Neural cell (in vitro differentiated cells): ENCODE measurements at regions not wholly inside any gene's neighbourhood (a gene's known extent, or its start where the extent isn't known, plus 50 kb on each side); places are given as distances from the start of the nearest gene placed in this dataset.

Experiments
- H2AFZ ChIP-seq: fragments of 200-600, 300-800 bp; sonication (generic), shearing (Covaris generic); 2 replicates; pipeline ENCODE4 v1.6.0; 2014; ENCODE audit warnings: low read depth, mild to moderate bottlenecking, antibody characterized with exemption, low read length, moderate library complexity
- H3F3A ChIP-seq: fragments of 200-600 bp; shearing (Covaris generic); 2 replicates; pipeline ENCODE4 v1.6.1; 2016; ENCODE audit warnings: mild to moderate bottlenecking, moderate library complexity, mixed read lengths, antibody characterized with exemption, low read length; ENCODE audit not compliant: insufficient read depth, poor library complexity, severe bottlenecking
- H3K27ac ChIP-seq: fragments of 200-600, 300-800 bp; sonication (generic), shearing (Covaris generic); 2 replicates; pipeline ENCODE4 v1.5.1; 2014; ENCODE audit warnings: mild to moderate bottlenecking, low read length, moderate library complexity
- H3K27me3 ChIP-seq: fragments of 300-800, 200-600 bp; sonication (generic), shearing (Covaris generic); 2 replicates; pipeline ENCODE4 v1.6.0; 2014; ENCODE audit warnings: mild to moderate bottlenecking, low read depth, low read length, moderate library complexity; ENCODE audit not compliant: insufficient read depth
- H3K36me3 ChIP-seq: fragments of 300-800, 200-600 bp; sonication (generic), shearing (Covaris generic); 2 replicates; pipeline ENCODE4 v1.5.1; 2014; ENCODE audit warnings: mild to moderate bottlenecking, antibody characterized with exemption, low read length, moderate library complexity; ENCODE audit not compliant: insufficient read depth
- H3K4me2 ChIP-seq: fragments of 300-800, 200-600 bp; sonication (generic), shearing (Covaris generic); 2 replicates; pipeline ENCODE4 v1.6.0; 2014; ENCODE audit warnings: mild to moderate bottlenecking, low read length
- H3K4me3 ChIP-seq: fragments of 300-800, 200-600 bp; sonication (generic), shearing (Covaris generic); 2 replicates; pipeline ENCODE4 v1.5.1; 2014; ENCODE audit warnings: mild to moderate bottlenecking, low read length, moderate library complexity
- H3K79me2 ChIP-seq: fragments of 200-600 bp; shearing (Covaris generic); replicated peaks from 2 replicates; pipeline ENCODE4 v1.6.0; 2014; ENCODE audit warnings: mild to moderate bottlenecking, low read length, moderate library complexity; ENCODE audit not compliant: insufficient read depth
- H3K9ac ChIP-seq: fragments of 300-800, 200-600 bp; sonication (generic), shearing (Covaris generic); 2 replicates; pipeline ENCODE4 v1.6.1; 2016; ENCODE audit warnings: mild to moderate bottlenecking, low read length, mixed read lengths
- H3K9me2 ChIP-seq: fragments of 200-600 bp; shearing (Covaris generic); 2 replicates; pipeline ENCODE4 v1.6.1; 2016; ENCODE audit warnings: mild to moderate bottlenecking, low read length, mixed read lengths; ENCODE audit not compliant: insufficient read depth
- H3K9me3 ChIP-seq: fragments of 200-600, 300-800 bp; sonication (generic), shearing (Covaris generic); 2 replicates; pipeline ENCODE4 v1.6.1; 2016; ENCODE audit warnings: mild to moderate bottlenecking, mixed run types, low read length, moderate library complexity, mixed read lengths
- H4K20me1 ChIP-seq: fragments of 200-600 bp; shearing (Covaris generic); 2 replicates; pipeline ENCODE4 v1.6.1; 2016; ENCODE audit warnings: mild to moderate bottlenecking, mixed run types; ENCODE audit not compliant: insufficient read depth
- EP300 ChIP-seq: fragments of 450-650 bp; conservative IDR thresholded peaks from 2 replicates; pipeline ENCODE4 v1.6.1; 2014; ENCODE audit warnings: antibody characterized with exemption, mild to moderate bottlenecking, moderate library complexity; ENCODE audit not compliant: poor library complexity, severe bottlenecking
- EZH2 ChIP-seq: fragments of 200-600, 300-800 bp; shearing (Covaris generic), sonication (generic); IDR thresholded peaks from 2 replicates; pipeline ENCODE4 v1.6.1; 2014; ENCODE audit warnings: antibody characterized with exemption, low read length, borderline replicate concordance, mild to moderate bottlenecking; ENCODE audit not compliant: insufficient read depth, poor library complexity, severe bottlenecking
- MXI1 ChIP-seq: fragments of 450-650 bp; conservative IDR thresholded peaks from 2 replicates; pipeline ENCODE4 v1.6.1; 2014; ENCODE audit warnings: antibody characterized with exemption, mild to moderate bottlenecking; ENCODE audit not compliant: poor library complexity, severe bottlenecking
- POLR2AphosphoS5 ChIP-seq: IDR thresholded peaks from 2 replicates; pipeline ENCODE4 v1.6.1; 2012
- RAD21 ChIP-seq: fragments of 450-650 bp; conservative IDR thresholded peaks from 2 replicates; pipeline ENCODE4 v1.6.1; 2014; ENCODE audit warnings: antibody characterized with exemption, mild to moderate bottlenecking, moderate library complexity
- REST ChIP-seq: IDR thresholded peaks from 2 replicates; pipeline ENCODE4 v1.6.1; 2012; ENCODE audit warnings: borderline replicate concordance
- SMC3 ChIP-seq: fragments of 450-650 bp; conservative IDR thresholded peaks from 2 replicates; pipeline ENCODE4 v1.6.1; 2014; ENCODE audit warnings: antibody characterized with exemption, mild to moderate bottlenecking, moderate library complexity; ENCODE audit not compliant: poor library complexity
- TAF1 ChIP-seq: IDR thresholded peaks from 2 replicates; pipeline ENCODE4 v1.6.1; 2012; ENCODE audit warnings: low read depth
- TF ChIP-seq, protein P1 (sequence below): fragments of 450-650 bp; IDR thresholded peaks from 2 replicates; pipeline ENCODE4 v1.5.1; 2014; ENCODE audit warnings: antibody characterized with exemption, mild to moderate bottlenecking, moderate library complexity; ENCODE audit not compliant: poor library complexity, severe bottlenecking

GRCh38 chr16:47881574-47881973 lies 274.2 kb downstream of the ABCC12 start:
- Histone ChIP-seq H3F3A (peaks cover 6% of the 10 kb centered on the region), H4K20me1 (no peaks in the 10 kb centered on the region), H2AFZ (no peak overlapping the region), H3K27me3 (no peaks in the 10 kb centered on the region), H3K4me2 (no peak overlapping the region), H3K9ac (no peak overlapping the region), H3K79me2 (no peaks in the 10 kb centered on the region), H3K4me3 (no peak overlapping the region), H3K9me2 (no peaks in the 10 kb centered on the region), H3K9me3 (no peaks in the 10 kb centered on the region), H3K27ac (no peak overlapping the region), H3K36me3 (no peaks in the 10 kb centered on the region)
- TF ChIP-seq MXI1 (no peak), SMC3 (no peak), POLR2AphosphoS5 (no peak), RAD21 (no peak)

GRCh38 chr16:47880653-47881052 lies 275.1 kb downstream of the ABCC12 start:
- H3K36me3 ChIP-seq: no peaks in the 10 kb centered on the region
- no peaks in the 10 kb centered on the region for H3K79me2 ChIP-seq
- no peaks in the 10 kb centered on the region for H4K20me1 ChIP-seq
- no peaks in the 10 kb centered on the region for H3K27me3 ChIP-seq
- H3K9ac ChIP-seq: no peak overlapping the region
- TF ChIP-seq SMC3 (no peak), POLR2AphosphoS5 (no peak), EZH2 (no peak), REST (no peak), TAF1 (no peak), RAD21 (no peak), MXI1 (no peak), EP300 (no peak)
- TF ChIP-seq, protein P1, sequence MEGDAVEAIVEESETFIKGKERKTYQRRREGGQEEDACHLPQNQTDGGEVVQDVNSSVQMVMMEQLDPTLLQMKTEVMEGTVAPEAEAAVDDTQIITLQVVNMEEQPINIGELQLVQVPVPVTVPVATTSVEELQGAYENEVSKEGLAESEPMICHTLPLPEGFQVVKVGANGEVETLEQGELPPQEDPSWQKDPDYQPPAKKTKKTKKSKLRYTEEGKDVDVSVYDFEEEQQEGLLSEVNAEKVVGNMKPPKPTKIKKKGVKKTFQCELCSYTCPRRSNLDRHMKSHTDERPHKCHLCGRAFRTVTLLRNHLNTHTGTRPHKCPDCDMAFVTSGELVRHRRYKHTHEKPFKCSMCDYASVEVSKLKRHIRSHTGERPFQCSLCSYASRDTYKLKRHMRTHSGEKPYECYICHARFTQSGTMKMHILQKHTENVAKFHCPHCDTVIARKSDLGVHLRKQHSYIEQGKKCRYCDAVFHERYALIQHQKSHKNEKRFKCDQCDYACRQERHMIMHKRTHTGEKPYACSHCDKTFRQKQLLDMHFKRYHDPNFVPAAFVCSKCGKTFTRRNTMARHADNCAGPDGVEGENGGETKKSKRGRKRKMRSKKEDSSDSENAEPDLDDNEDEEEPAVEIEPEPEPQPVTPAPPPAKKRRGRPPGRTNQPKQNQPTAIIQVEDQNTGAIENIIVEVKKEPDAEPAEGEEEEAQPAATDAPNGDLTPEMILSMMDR: no peak
- H3K4me2 ChIP-seq: no peak overlapping the region
- no peaks in the 10 kb centered on the region for H3K9me2 ChIP-seq
- H3K27ac ChIP-seq: no peak overlapping the region
- peaks cover 6% of the 10 kb centered on the region for H3F3A ChIP-seq
- H3K4me3 ChIP-seq: no peak overlapping the region
- no peaks in the 10 kb centered on the region for H3K9me3 ChIP-seq
- H2AFZ ChIP-seq: no peak overlapping the region

- Histone ChIP-seq H4K20me1 (no peaks in the 10 kb centered on the region), H3K36me3 (no peaks in the 10 kb centered on the region), H2AFZ (no peak overlapping the region), H3K4me2 (no peak overlapping the region), H3K27ac (no peak overlapping the region), H3K79me2 (no peaks in the 10 kb centered on the region), H3K9me2 (no peaks in the 10 kb centered on the region), H3K9me3 (no peaks in the 10 kb centered on the region), H3K9ac (no peak overlapping the region), H3K27me3 (no peaks in the 10 kb centered on the region), H3K4me3 (no peak overlapping the region), H3F3A (no peaks in the 10 kb centered on the region)
- TF ChIP-seq EP300: no peak
- no peak for TF ChIP-seq POLR2AphosphoS5
- TF ChIP-seq REST: no peak
- no peak for TF ChIP-seq TAF1
- TF ChIP-seq RAD21: no peak
- no peak for TF ChIP-seq SMC3
- TF ChIP-seq MXI1: no peak
- TF ChIP-seq, protein P1: no peak
- no peak for TF ChIP-seq EZH2
Measured at GRCh38 chr16:47877166-47877565, 278.6 kb downstream of the ABCC12 start.
